GM12875 (cell line): ENCODE measurements at regions not wholly inside any gene's neighbourhood (a gene's known extent, or its start where the extent isn't known, plus 50 kb on each side); places are given as distances from the start of the nearest gene placed in this dataset.

Source experiments
- H3K4me3 ChIP-seq: one replicate; pipeline ENCODE4 v1.5.1; 2011; ENCODE audit warnings: low read depth, low read length, control low read depth
- CTCF ChIP-seq: IDR thresholded peaks from 2 replicates; pipeline ENCODE4 v1.5.1; 2011; ENCODE audit warnings: low read depth, mild to moderate bottlenecking, control low read depth, inconsistent platforms, low read length, moderate library complexity, borderline replicate concordance; ENCODE audit not compliant: insufficient read depth

GRCh38 chr6:14194483-14194882 is 76.9 kb downstream of the CD83 start:
- no peak overlapping the region for H3K4me3 ChIP-seq
- TF ChIP-seq CTCF: no peak

GRCh38 chr6:14194976-14195375 is 77.4 kb downstream of the CD83 start:
- H3K4me3 ChIP-seq: no peak overlapping the region
- TF ChIP-seq CTCF: no peak

- no peak for TF ChIP-seq CTCF
- H3K4me3 ChIP-seq: no peak overlapping the region
These were observed 78.5 kb downstream of the CD83 start for GRCh38 chr6:14196026-14196425.

- TF ChIP-seq CTCF: no peak
- H3K4me3 ChIP-seq: no peak overlapping the region
These were observed 79.5 kb downstream of the CD83 start for GRCh38 chr6:14197118-14197517.

- no peak for TF ChIP-seq CTCF
- no peak overlapping the region for H3K4me3 ChIP-seq
These were observed 82.5 kb downstream of the CD83 start for GRCh38 chr6:14200047-14200446.

- no peak overlapping the region for H3K4me3 ChIP-seq
- no peak for TF ChIP-seq CTCF
These were observed 85.4 kb downstream of the CD83 start for GRCh38 chr6:14202947-14203346.

- TF ChIP-seq CTCF: no peak
- H3K4me3 ChIP-seq: no peak overlapping the region
These were observed 88.8 kb downstream of the CD83 start for GRCh38 chr6:14206391-14206790.
